ENCODE measurements at regions not wholly inside any gene's neighbourhood (a gene's known extent, or its start where the extent isn't known, plus 50 kb on each side); places are given as distances from the start of the nearest gene placed in this dataset.

GRCh38 chr4:100083289-100083688 is 107.0 kb downstream of the DDIT4L start:
- no peak for DNase-seq (ENCODE audit: low spot score)

- no peak for DNase-seq (ENCODE audit: low spot score)
Measured at GRCh38 chr4:100082852-100083251, 107.4 kb downstream of the DDIT4L start.

- no peak for DNase-seq (ENCODE audit: low spot score)
Measured at GRCh38 chr4:100081491-100081890, 108.8 kb downstream of the DDIT4L start.

GRCh38 chr4:100079264-100079663 is 111.0 kb downstream of the DDIT4L start:
- DNase-seq (ENCODE audit: low spot score), result no peak

- no peak for DNase-seq (ENCODE audit: low spot score)
Measured at GRCh38 chr4:100076753-100077152, 113.5 kb downstream of the DDIT4L start.

GRCh38 chr4:100075486-100076270 is 114.6 kb downstream of the DDIT4L start:
- DNase-seq (ENCODE audit: low spot score), result no peak

- no peak for DNase-seq (ENCODE audit: low spot score)
Measured at GRCh38 chr4:100075056-100075455, 115.2 kb downstream of the DDIT4L start.

GRCh38 chr4:100071506-100071905 is 118.8 kb downstream of the DDIT4L start:
- no peak for DNase-seq (ENCODE audit: low spot score)

- DNase-seq (ENCODE audit: low spot score), result no peak
Measured at GRCh38 chr4:100070868-100071267, 119.4 kb downstream of the DDIT4L start.

GRCh38 chr4:100069207-100069606 is 119.1 kb upstream of the H2AZ1 start:
- no peak for DNase-seq (ENCODE audit: low spot score)

- no peak for DNase-seq (ENCODE audit: low spot score)
Measured at GRCh38 chr4:100067255-100067654, 117.2 kb upstream of the H2AZ1 start.

GRCh38 chr4:100063355-100063754 is 113.3 kb upstream of the H2AZ1 start:
- DNase-seq (ENCODE audit: low spot score), result no peak

- no peak for DNase-seq (ENCODE audit: low spot score)
Measured at GRCh38 chr4:100062921-100063320, 112.8 kb upstream of the H2AZ1 start.

- DNase-seq (ENCODE audit: low spot score), result peak; percentile 11
Measured at GRCh38 chr4:100061835-100062234, 111.8 kb upstream of the H2AZ1 start.

GRCh38 chr4:100060765-100061416 is 110.8 kb upstream of the H2AZ1 start:
- no peak for DNase-seq (ENCODE audit: low spot score)

GRCh38 chr4:100059467-100059866 is 109.4 kb upstream of the H2AZ1 start:
- no peak for DNase-seq (ENCODE audit: low spot score)

GRCh38 chr4:100056701-100057100 is 106.6 kb upstream of the H2AZ1 start:
- DNase-seq (ENCODE audit: low spot score), result no peak

- no peak for DNase-seq (ENCODE audit: low spot score)
Measured at GRCh38 chr4:100054071-100054470, 104.0 kb upstream of the H2AZ1 start.

GRCh38 chr4:100049872-100050271 is 99.8 kb upstream of the H2AZ1 start:
- DNase-seq (ENCODE audit: low spot score), result no peak

- DNase-seq (ENCODE audit: low spot score), result no peak
Measured at GRCh38 chr4:100042711-100043110, 92.6 kb upstream of the H2AZ1 start.

GRCh38 chr4:100042235-100042634 is 92.2 kb upstream of the H2AZ1 start:
- DNase-seq (ENCODE audit: low spot score), result no peak

- no peak for DNase-seq (ENCODE audit: low spot score)
Measured at GRCh38 chr4:100041646-100042045, 91.6 kb upstream of the H2AZ1 start.

GRCh38 chr4:100034023-100034664 is 84.1 kb upstream of the H2AZ1 start:
- no peak for DNase-seq (ENCODE audit: low spot score)
